Anterior cingulate cortex (tissue), 58 donors: ENCODE measurements at regions not wholly inside any gene's neighbourhood (a gene's known extent, or its start where the extent isn't known, plus 50 kb on each side); places are given as distances from the start of the nearest gene placed in this dataset.

ENCODE experiments used
- DNase-seq, 58 donors: peaks; one replicate each; lab custom pipeline; 2025; lab: John Stamatoyannopoulos, UW

- DNase-seq = no peak
Measured at GRCh38 chr1:237976331-237976730, 85.6 kb upstream of the ZP4 start.

- DNase-seq = no peak
Measured at GRCh38 chr1:237975903-237976302, 85.2 kb upstream of the ZP4 start.

GRCh38 chr1:237975376-237975775 lies 84.7 kb upstream of the ZP4 start:
- DNase-seq = no peak

GRCh38 chr1:237972186-237972585 lies 81.5 kb upstream of the ZP4 start:
- DNase-seq = no peak

- DNase-seq = no peak
Measured at GRCh38 chr1:237962985-237963384, 72.3 kb upstream of the ZP4 start.

- no peak for DNase-seq
Measured at GRCh38 chr1:237961754-237962153, 71.0 kb upstream of the ZP4 start.

GRCh38 chr1:237959838-237960237 lies 69.1 kb upstream of the ZP4 start:
- no peak for DNase-seq

GRCh38 chr1:237953238-237953637 lies 62.5 kb upstream of the ZP4 start:
- DNase-seq = no peak
